Bronchial epithelial cell (primary cell): ENCODE measurements at regions not wholly inside any gene's neighbourhood (a gene's known extent, or its start where the extent isn't known, plus 50 kb on each side); places are given as distances from the start of the nearest gene placed in this dataset.

Experiments
- DNase-seq: peaks from one replicate; pipeline ENCODE4 v3.0.0-alpha.2; 2010; ENCODE audit warnings: low read depth
- FAIRE-seq: peaks from 2 replicates; lab custom pipeline; 2011; peaks lifted over from hg19 to GRCh38; lab: Jason Lieb, UNC
- H3K27me3 ChIP-seq: 2 replicates; pipeline ENCODE4 v1.5.1; 2011; ENCODE audit warnings: low read length; ENCODE audit not compliant: control insufficient read depth, insufficient read depth
- H3K36me3 ChIP-seq: 2 replicates; pipeline ENCODE4 v1.5.1; 2011; ENCODE audit warnings: low read length; ENCODE audit not compliant: control insufficient read depth, insufficient read depth
- H3K4me3 ChIP-seq: 2 replicates; pipeline ENCODE4 v1.5.1; 2011; ENCODE audit warnings: mild to moderate bottlenecking, low read depth, low read length, control low read depth
- CTCF ChIP-seq: IDR thresholded peaks from 2 replicates; pipeline ENCODE4 v1.5.1; 2011; ENCODE audit warnings: mild to moderate bottlenecking, moderate library complexity, low read length, control low read depth, inconsistent platforms; ENCODE audit not compliant: insufficient read depth, severe bottlenecking

DNA sequence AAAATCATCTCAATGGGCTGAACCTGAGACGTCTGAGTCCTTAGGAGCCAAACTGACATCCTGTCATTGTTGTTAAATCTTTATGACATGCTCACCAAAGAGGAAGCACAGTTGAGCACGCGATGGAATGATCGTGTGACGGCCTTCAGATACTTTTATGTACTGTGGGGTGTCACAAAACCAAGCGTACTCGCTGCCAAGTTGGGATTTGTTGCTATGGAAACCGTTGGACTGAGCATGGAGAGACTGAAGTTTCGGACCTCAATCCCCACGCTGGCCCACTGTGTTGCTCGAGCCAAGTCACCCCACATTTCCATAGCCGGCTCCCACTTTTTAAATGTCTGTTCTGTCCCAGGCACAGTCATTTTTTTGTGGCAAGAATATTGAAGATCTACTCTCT lies 222.8 kb upstream of the SDK2 start:
- Histone ChIP-seq H3K36me3 (no peaks in the 10 kb centered on the region), H3K4me3 (no peak overlapping the region), H3K27me3 (no peaks in the 10 kb centered on the region)
- no peak for TF ChIP-seq CTCF
- DNase-seq (no peak), FAIRE-seq (peak; percentile 87)

DNA sequence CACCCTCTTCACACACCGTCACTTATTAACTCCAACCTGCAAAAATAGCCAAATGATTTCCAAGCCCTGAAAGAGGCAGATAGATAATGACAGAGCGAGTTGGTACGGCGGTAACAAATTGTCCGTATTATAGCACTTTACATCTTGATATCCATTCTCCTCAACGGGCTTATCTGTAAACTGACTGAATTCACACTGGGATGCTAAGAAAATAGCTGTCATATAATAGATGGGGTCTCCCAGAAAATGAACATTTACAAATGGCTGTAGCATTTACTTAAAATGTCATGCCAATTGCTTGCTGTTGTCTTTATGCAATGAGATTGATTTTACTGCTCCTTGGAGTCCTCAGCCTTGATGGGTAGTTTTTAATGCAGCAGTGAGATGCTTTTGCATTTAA lies 225.8 kb upstream of the SDK2 start:
- no peak for DNase-seq
- H3K4me3 ChIP-seq = no peak overlapping the region
- FAIRE-seq = no peak
- no peak for TF ChIP-seq CTCF
- no peaks in the 10 kb centered on the region for H3K27me3 ChIP-seq
- no peaks in the 10 kb centered on the region for H3K36me3 ChIP-seq

- DNase-seq (no peak), FAIRE-seq (no peak)
- no peaks in the 10 kb centered on the region for H3K36me3 ChIP-seq
- TF ChIP-seq CTCF = no peak
- H3K27me3 ChIP-seq = no peaks in the 10 kb centered on the region
- H3K4me3 ChIP-seq = no peak overlapping the region
These were observed 226.2 kb upstream of the SDK2 start for GRCh38 chr17:73870473-73870872.

- DNase-seq = no peak
- Histone ChIP-seq H3K4me3 (no peak overlapping the region), H3K27me3 (no peaks in the 10 kb centered on the region), H3K36me3 (no peaks in the 10 kb centered on the region)
- no peak for FAIRE-seq
- no peak for TF ChIP-seq CTCF
These were observed 228.6 kb upstream of the SDK2 start for GRCh38 chr17:73872816-73873215.

DNA sequence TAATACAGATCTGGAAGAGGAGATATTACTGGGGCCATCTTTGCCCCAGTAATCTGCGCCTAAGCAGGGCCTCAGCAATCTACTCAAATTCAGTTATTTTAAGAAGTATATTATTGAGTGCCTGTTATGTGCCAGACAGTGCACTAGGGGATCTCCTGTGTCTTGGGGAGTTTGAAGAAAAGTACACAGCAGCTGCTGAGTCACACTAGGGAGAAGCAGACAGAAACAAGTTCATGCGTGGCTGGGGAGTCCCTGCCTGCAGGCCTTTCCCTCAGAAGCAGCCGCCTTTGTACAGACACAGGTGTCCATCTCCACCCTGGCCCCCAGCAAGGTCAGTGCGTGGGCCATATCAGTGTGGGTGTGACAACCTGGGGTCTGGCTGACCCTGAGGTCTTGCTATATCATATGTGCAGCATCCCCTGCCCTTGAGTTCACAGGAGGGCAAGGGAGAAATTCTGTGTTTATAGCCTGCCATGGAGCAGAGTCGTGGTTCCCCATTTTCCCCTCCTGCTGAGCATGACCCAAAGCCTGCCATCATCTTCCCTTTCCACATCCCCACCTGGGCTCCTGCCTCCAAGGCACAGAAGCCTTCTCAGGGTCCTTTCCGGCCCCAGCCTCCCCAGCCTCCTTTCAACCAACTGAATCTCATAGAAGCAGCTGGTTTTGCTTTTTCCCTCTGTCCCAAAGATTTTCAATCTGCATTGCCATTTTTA lies 229.9 kb upstream of the SDK2 start:
- Histone ChIP-seq H3K36me3 (no peaks in the 10 kb centered on the region), H3K4me3 (no peak overlapping the region), H3K27me3 (no peaks in the 10 kb centered on the region)
- peak; percentile 71 for DNase-seq
- no peak for FAIRE-seq
- TF ChIP-seq CTCF = no peak

DNA sequence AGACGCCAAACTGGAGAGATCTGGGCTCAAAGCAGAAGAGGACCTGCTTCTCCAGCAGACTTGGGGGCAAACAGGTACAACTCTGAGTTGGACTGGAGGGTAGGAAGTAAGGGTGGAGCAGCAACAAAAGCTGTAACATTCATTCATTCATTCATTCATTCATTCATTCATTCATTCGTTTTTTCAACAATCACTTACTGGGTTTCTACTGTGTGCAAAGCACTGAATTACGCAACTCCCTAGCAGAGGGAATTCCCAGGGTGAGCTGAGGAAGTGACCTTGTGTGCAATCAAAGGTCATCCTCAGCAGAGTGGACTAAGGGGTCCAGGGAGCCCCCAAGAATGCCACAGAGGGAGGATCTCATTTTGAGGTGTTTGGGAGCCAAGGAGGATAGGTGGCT lies 231.1 kb upstream of the SDK2 start:
- TF ChIP-seq CTCF = no peak
- no peaks in the 10 kb centered on the region for H3K27me3 ChIP-seq
- DNase-seq (no peak), FAIRE-seq (no peak)
- no peak overlapping the region for H3K4me3 ChIP-seq
- no peaks in the 10 kb centered on the region for H3K36me3 ChIP-seq
